ENCODE measurements at regions not wholly inside any gene's neighbourhood (a gene's known extent, or its start where the extent isn't known, plus 50 kb on each side); places are given as distances from the start of the nearest gene placed in this dataset.

DNA sequence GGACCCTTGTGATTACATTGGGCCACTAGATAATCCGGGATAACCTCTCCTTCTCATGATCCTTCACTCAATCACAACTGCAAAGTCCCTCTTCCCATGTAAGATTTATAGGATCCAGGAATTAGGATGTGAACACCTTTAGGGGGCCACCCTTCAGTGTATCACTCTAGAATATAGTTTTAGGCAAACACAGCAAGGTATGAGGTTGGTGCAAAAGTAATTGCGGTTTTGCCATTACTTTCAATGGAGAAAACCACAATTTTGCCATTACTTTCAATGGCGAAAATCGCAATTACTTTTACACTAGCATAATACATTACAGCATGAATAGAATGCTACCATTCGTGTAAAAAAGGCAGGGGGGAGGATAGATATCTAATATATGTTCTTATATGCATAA lies 104.0 kb downstream of the BAMBI start:
- H3K4me3 ChIP-seq (ENCODE audit: low read depth, low read length) = no peak overlapping the region
- TF ChIP-seq, protein P1, sequence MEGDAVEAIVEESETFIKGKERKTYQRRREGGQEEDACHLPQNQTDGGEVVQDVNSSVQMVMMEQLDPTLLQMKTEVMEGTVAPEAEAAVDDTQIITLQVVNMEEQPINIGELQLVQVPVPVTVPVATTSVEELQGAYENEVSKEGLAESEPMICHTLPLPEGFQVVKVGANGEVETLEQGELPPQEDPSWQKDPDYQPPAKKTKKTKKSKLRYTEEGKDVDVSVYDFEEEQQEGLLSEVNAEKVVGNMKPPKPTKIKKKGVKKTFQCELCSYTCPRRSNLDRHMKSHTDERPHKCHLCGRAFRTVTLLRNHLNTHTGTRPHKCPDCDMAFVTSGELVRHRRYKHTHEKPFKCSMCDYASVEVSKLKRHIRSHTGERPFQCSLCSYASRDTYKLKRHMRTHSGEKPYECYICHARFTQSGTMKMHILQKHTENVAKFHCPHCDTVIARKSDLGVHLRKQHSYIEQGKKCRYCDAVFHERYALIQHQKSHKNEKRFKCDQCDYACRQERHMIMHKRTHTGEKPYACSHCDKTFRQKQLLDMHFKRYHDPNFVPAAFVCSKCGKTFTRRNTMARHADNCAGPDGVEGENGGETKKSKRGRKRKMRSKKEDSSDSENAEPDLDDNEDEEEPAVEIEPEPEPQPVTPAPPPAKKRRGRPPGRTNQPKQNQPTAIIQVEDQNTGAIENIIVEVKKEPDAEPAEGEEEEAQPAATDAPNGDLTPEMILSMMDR (IDR thresholded peaks at IDR 0.05; ENCODE audit: control insufficient read depth, extremely low read depth, insufficient read depth) = no peak
- no peak for DNase-seq (ENCODE audit: low read depth)

DNA sequence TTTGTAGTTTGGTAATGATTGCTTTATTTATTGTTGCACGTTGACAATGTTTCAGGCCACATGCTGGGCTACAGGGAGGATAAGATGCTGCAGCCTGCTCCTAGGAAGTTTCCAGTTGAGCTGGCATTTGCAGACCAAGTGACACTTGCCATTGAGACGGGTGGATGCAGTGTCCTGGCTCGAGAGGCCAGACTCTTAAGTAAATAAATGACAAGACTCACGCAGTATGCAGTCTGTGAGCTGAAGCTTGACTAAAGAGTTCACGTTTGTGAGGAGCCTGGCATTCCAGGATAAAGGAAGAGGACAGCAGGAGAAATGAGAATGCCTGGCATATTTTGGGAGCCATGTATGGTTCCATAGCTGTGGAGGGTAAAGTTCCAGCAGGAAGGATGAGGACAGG lies 105.8 kb downstream of the BAMBI start:
- TF ChIP-seq, protein P1 (IDR thresholded peaks at IDR 0.05; ENCODE audit: control insufficient read depth, extremely low read depth, insufficient read depth) = no peak
- peak; percentile 52 for DNase-seq (ENCODE audit: low read depth)

DNA sequence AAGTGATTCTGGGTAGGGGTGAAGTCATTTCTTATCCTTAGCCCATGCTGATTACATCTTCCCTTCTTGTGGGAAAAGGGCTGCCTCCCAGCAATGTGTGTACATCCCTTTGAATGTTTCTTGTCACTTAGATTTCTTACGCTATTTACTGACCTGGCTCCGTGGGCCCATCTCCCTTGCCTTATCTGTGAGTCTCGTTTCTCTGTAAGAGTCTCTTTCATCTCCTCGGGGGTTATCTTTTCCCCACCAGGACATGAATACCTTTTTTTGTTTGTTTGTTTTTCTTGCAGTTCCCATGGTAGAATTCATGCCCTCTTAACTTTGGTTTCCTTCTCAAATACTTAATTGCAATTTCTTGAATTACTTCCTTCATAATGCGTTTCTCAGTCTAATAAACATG lies 107.7 kb downstream of the BAMBI start:
- TF ChIP-seq, protein P1 (IDR thresholded peaks at IDR 0.05; ENCODE audit: control insufficient read depth, extremely low read depth, insufficient read depth) = no peak
- no peak overlapping the region for H3K4me3 ChIP-seq (ENCODE audit: low read depth, low read length)
- no peak for DNase-seq (ENCODE audit: low read depth)

More for the DNA sequence above, 105.8 kb downstream of the BAMBI start:
- H3K4me3 ChIP-seq (ENCODE audit: low read depth, low read length) = no peak overlapping the region

DNA sequence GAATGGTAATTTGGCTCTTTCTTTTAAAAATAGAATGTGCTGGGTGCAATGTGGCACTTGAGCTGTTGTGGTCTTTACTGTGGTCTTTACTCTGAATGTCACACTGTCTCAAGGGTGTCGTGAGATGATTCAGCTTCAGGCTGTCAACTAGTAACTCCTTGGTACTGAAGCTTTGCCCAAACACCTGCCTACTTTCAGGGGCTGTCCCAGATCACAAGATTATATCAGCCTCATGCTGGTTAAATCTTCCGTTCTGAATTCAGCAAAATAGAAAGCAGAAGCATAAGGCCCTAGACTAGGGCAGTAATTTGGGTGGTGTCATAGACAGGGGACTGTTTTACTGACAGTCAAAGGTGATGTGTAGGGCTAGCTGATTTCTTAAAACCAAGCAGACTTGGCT lies 110.9 kb downstream of the BAMBI start:
- TF ChIP-seq, protein P1 (IDR thresholded peaks at IDR 0.05; ENCODE audit: control insufficient read depth, extremely low read depth, insufficient read depth) = no peak
- no peak for DNase-seq (ENCODE audit: low read depth)
- no peak overlapping the region for H3K4me3 ChIP-seq (ENCODE audit: low read depth, low read length)

DNA sequence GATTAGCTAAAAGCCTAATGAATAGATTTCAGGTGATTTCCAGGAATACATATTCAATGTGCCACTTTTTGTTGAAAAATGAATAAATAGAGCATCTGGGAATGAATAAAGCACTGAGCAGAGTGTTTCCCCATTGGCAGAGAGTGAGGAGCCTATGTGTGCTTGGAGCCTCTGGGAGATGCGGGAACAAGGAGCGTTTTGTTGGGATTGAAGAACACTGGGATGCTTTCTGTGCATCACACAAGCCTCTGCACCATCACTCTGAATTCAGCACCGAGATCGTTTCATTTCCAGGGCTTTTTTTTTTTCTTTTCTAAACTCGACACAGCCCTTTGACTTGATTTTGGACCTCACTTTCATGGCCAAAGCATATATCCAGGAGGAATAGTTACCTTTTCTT lies 111.4 kb downstream of the BAMBI start:
- DNase-seq (ENCODE audit: low read depth) = no peak
- H3K4me3 ChIP-seq (ENCODE audit: low read depth, low read length) = no peak overlapping the region
- TF ChIP-seq, protein P1 (IDR thresholded peaks at IDR 0.05; ENCODE audit: control insufficient read depth, extremely low read depth, insufficient read depth) = no peak

DNA sequence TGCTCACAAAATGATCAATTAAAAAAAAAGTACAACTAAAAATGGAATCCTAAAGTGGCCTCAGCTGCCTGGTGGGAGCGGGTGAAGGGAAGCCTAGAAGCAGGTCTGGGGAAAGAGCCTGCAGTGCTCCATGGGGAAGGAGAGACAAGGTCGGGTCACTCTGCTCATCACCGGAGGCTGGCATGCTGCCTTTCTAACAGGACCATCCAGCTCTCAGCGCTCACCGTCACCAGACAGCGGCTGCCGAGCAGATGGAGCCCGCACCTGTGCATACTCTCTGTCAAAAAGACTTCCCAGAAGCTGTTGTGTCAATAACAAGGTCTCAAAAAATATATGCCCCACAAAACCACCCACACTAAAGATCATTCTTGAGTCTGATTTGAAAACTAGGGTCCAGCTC lies 112.8 kb downstream of the BAMBI start:
- TF ChIP-seq, protein P1 (IDR thresholded peaks at IDR 0.05; ENCODE audit: control insufficient read depth, extremely low read depth, insufficient read depth) = no peak
- no peak for DNase-seq (ENCODE audit: low read depth)
- no peak overlapping the region for H3K4me3 ChIP-seq (ENCODE audit: low read depth, low read length)

DNA sequence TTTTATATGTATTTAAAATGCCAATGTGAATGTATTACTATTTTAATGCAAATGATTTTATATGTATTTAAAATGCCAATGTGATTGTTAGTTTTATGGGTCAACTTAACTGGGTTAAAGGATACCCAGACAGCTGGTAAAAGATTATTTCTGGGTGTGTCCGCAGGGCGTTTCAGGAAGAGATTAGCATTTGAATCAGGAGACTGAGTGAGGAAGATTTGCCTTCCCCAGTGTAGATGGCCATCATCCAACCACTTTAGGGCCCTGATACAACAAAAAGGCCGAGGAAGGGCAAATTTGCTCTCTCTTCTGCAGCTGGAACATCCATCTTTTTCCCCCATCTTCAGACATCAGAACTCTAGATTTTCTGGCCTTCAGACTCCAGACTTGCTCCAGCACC lies 116.2 kb downstream of the BAMBI start:
- TF ChIP-seq, protein P1 (IDR thresholded peaks at IDR 0.05; ENCODE audit: control insufficient read depth, extremely low read depth, insufficient read depth) = no peak
- no peak for DNase-seq (ENCODE audit: low read depth)

More for the DNA sequence above, 116.2 kb downstream of the BAMBI start:
- no peak overlapping the region for H3K4me3 ChIP-seq (ENCODE audit: low read depth, low read length)

All from LNCaP clone FGC (cell line).